ENCODE measurements at regions not wholly inside any gene's neighbourhood (a gene's known extent, or its start where the extent isn't known, plus 50 kb on each side); places are given as distances from the start of the nearest gene placed in this dataset.

DNA sequence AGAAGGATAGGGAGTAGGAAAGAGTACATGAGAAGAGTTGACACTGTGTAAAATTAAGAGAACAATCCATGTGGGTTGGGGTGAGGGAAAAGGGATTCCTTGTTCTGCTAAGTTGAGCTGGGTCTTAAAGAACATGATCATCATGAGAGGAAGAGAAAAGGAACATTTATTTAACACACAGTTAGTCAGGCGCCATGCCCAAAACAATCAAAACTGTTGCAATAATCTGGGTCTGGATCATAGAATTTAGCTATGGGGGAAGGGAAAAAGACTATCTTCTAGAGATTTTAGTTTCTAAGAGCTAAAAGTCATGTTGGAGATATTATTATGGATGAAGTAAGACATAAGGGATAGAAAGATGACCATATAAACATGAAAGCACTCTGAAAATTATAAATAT, 178.9 kb downstream of the SEM1 start:
- no peak overlapping the region for H3K4me3 ChIP-seq (ENCODE audit: low read depth, low read length)
- TF ChIP-seq, protein P1, sequence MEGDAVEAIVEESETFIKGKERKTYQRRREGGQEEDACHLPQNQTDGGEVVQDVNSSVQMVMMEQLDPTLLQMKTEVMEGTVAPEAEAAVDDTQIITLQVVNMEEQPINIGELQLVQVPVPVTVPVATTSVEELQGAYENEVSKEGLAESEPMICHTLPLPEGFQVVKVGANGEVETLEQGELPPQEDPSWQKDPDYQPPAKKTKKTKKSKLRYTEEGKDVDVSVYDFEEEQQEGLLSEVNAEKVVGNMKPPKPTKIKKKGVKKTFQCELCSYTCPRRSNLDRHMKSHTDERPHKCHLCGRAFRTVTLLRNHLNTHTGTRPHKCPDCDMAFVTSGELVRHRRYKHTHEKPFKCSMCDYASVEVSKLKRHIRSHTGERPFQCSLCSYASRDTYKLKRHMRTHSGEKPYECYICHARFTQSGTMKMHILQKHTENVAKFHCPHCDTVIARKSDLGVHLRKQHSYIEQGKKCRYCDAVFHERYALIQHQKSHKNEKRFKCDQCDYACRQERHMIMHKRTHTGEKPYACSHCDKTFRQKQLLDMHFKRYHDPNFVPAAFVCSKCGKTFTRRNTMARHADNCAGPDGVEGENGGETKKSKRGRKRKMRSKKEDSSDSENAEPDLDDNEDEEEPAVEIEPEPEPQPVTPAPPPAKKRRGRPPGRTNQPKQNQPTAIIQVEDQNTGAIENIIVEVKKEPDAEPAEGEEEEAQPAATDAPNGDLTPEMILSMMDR (IDR thresholded peaks at IDR 0.05; ENCODE audit: insufficient read depth, low read length), result no peak
- no peak for DNase-seq (ENCODE audit: low read depth)

DNA sequence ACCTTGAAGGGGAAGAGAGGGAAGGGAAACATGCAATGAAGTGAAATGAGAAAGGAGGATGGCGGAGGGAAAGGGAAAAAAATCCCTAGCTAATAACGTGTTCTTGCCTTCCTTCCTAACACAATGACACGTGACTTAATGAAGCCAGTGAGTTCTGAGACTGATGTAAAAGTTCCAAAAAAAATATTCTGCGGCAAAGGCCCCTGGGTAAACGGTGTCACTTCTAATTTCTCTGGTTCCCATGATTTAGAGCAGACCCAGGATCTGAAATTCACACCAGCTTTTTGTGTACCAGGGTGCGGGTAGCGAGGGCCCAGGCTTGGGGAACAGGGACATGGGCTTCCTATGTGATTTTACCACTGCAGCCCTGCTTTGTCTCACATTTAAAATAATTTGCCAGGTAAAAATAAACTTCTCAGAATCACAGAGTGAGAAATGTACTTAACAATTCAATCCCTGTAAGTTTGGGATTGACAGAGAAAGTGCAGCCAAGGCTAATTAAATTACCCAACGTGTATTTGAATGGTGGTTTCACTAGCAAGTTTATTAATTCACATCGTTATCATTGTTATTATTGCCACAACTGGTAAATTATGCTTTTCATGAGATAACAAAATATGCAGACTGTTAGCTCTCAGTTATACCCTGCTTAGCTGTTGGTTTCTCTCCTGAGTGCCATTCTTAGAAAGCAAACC, 182.4 kb downstream of the SEM1 start:
- no peak for DNase-seq (ENCODE audit: low read depth)
- H3K4me3 ChIP-seq (ENCODE audit: low read depth, low read length), result no peak overlapping the region
- TF ChIP-seq, protein P1 (IDR thresholded peaks at IDR 0.05; ENCODE audit: insufficient read depth, low read length), result no peak

DNA sequence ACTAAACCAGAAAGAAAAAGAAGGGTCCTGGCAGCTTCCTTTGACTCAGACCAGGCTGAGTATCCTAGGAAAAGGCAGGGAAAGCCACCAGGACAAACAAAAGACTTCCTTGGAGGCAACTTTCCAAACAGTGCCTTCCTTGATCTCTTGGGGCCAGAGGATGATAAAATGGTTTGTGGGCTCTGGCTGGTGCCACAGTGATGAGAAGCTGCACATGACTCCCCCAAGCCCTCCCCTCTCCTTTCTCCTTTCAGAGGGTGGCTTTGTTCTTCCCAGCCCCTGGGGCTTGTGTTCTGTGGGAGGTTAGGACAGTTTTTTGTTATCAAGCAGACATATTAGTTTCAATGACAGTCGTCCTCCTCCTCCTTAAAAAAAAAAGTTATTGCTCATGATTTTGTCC, 183.2 kb downstream of the SEM1 start:
- H3K4me3 ChIP-seq (ENCODE audit: low read depth, low read length), result no peak overlapping the region
- TF ChIP-seq, protein P1 (IDR thresholded peaks at IDR 0.05; ENCODE audit: insufficient read depth, low read length), result no peak
- no peak for DNase-seq (ENCODE audit: low read depth)

DNA sequence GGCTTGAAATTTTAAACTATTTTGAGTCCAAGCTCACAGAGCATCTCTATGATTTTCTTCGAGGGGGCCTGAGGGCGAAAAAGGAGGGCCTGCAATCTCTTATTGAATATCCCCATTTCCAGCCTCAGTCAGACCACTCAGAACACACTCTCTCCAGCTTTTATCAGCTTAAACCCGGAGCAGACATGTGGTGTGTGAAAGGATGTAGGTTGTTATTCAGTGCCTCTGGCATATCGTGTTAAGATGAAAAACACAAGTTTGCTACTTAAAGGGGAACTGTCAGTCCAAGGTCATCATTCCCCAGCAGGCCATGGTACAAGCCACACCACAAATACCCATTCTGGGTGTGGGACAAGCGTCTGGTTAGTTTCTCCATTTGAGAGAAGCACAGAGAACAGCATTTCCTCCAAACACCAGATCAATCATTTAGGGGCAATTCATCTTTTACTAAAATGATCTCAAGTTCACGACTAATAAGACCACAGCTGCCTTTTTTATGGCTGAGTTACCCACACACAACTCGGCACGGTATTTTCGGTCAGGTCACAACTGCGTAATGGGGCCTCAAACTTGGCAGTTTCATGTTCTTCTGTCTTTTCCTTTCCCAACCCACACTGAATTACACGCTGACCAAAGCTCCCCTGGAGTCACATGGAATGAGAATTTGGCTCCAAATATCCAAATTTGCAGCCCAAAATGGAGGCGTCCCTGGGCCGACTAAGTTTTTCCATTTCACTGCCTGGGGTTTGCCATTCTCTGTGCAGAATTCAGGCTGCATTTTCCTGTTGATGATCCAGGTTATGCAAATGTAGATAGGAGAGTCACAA, 188.4 kb downstream of the SEM1 start:
- peak; percentile 1 for DNase-seq (ENCODE audit: low read depth)

DNA sequence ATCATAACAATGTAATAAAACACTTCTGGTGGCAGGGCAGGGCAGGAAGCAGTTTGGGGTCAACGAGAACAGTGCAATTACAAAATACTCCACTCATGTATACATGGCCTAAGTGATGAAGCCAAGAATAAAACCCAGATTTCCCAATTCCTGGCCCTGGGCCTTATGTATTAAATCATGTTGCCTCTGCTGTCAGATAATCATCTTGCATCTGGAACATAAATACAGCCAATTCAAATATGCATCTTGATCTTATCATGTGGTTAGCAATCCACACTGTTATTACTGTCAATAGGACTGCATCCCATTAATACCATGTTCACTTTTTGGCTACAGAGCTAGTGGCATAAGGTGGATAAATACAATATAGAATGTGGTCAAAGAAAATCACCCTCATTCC, 186.5 kb upstream of the SLC25A13 start:
- no peak overlapping the region for H3K4me3 ChIP-seq (ENCODE audit: low read depth, low read length)
- peak; percentile 48 for DNase-seq (ENCODE audit: low read depth)
- TF ChIP-seq, protein P1 (IDR thresholded peaks at IDR 0.05; ENCODE audit: insufficient read depth, low read length), result no peak

More for the DNA sequence above, 188.4 kb downstream of the SEM1 start:
- TF ChIP-seq, protein P1 (IDR thresholded peaks at IDR 0.05; ENCODE audit: insufficient read depth, low read length), result no peak
- no peak overlapping the region for H3K4me3 ChIP-seq (ENCODE audit: low read depth, low read length)

DNA sequence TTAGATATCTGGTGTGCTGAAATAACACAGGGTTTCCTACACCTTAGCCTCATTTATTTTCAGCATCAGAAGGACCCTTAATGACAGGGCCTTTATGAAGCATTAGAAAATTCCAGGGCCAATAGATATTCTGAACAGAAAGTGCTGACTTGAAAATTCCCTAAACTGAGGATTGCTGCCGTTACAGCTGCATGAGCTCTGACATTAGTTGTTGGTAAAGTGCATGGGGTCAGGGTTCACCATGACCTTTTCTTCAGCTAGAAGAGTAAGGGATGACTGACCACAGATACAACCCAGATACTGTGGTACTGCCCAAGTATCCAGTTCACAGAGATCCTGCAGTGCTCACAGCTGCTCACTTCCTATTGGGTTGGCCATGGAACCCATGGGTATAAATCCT, 181.7 kb upstream of the SLC25A13 start:
- no peak overlapping the region for H3K4me3 ChIP-seq (ENCODE audit: low read depth, low read length)
- TF ChIP-seq, protein P1 (IDR thresholded peaks at IDR 0.05; ENCODE audit: insufficient read depth, low read length), result no peak
- no peak for DNase-seq (ENCODE audit: low read depth)

Measured in fibroblast of the aortic adventitia (primary cell).